ENCODE measurements at regions not wholly inside any gene's neighbourhood (a gene's known extent, or its start where the extent isn't known, plus 50 kb on each side); places are given as distances from the start of the nearest gene placed in this dataset.

DNA sequence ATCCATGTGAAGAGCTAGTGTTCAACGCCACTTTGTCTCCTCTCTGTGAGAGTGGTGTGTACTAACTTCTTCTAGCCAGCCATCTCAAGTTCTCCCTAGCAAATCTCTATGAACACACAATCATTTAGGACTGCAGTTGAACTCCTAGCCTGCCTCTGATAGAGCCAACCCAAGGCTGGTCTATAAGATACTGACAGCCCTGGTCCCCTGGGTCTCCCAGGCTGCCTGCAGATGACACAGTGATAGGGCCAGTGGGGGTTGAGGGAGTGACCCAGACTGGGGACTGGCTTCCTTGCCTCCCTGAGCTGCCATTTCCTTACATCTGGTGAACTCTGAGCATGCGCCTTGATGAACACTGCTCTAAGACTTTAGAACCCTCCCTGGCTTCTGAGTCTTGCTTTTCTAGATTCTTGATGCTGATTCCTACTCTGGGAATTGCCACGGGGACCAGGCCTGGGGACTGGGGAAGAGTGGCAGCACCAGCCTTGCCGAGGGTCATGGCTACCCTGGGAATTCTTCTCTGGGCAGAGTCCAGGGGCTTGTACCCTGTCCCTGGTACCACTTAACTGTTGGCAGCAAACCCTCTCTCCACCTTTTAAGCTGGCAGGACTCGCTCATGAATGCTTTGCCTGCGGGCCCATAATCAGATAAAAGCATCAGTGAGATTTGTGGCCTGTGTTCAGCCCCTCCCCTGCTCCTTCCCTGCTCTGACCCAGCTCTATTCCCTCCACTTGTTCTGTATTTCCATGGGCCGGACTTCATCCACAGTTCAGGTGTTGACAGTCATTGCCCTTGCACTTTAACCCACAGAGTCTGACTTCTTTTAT, 130.8 kb upstream of the CHD6 start:
- H3K27ac ChIP-seq (replicated peaks): no peak overlapping the region
- no peaks in the 10 kb centered on the region for H3K36me3 ChIP-seq
- DNase-seq: no peak
- no peak overlapping the region for H3K4me3 ChIP-seq
- TF ChIP-seq, protein P1, sequence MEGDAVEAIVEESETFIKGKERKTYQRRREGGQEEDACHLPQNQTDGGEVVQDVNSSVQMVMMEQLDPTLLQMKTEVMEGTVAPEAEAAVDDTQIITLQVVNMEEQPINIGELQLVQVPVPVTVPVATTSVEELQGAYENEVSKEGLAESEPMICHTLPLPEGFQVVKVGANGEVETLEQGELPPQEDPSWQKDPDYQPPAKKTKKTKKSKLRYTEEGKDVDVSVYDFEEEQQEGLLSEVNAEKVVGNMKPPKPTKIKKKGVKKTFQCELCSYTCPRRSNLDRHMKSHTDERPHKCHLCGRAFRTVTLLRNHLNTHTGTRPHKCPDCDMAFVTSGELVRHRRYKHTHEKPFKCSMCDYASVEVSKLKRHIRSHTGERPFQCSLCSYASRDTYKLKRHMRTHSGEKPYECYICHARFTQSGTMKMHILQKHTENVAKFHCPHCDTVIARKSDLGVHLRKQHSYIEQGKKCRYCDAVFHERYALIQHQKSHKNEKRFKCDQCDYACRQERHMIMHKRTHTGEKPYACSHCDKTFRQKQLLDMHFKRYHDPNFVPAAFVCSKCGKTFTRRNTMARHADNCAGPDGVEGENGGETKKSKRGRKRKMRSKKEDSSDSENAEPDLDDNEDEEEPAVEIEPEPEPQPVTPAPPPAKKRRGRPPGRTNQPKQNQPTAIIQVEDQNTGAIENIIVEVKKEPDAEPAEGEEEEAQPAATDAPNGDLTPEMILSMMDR (IDR thresholded peaks at IDR 0.05; ENCODE audit: borderline replicate concordance): no peak
- peaks cover 42% of the 10 kb centered on the region for H3K27me3 ChIP-seq (ENCODE audit: low read depth)
- H3K4me1 ChIP-seq: no peaks in the 10 kb centered on the region
- peaks cover 18% of the 10 kb centered on the region for H3K9me3 ChIP-seq (replicated peaks)
- intact Hi-C loops (cut with micrococcal nuclease): no loop called here

DNA sequence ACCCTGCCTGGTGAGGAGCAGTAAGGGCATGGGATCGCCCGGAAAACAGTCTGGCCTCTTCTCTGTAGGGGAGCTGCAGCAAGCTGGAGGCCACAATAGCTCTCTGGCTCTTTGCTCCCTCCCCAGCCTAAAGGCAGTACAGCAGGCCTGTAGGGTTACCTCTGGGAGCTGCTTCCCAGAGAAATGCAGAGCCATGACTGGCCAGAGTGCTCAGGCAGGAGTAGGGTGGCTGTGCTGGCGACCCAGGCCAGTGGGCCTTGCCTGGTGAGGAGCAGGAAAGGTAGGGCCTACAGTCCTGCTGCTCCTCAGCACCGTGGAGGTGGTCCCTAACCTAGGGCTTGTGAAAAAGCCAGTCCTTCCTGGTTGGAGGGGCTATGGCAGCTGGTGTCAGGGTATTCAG, 129.9 kb upstream of the CHD6 start:
- TF ChIP-seq, protein P1 (IDR thresholded peaks at IDR 0.05; ENCODE audit: borderline replicate concordance): no peak
- H3K36me3 ChIP-seq: no peaks in the 10 kb centered on the region
- DNase-seq: no peak
- H3K9me3 ChIP-seq (replicated peaks): peaks cover 18% of the 10 kb centered on the region
- H3K4me3 ChIP-seq: no peak overlapping the region
- no peaks in the 10 kb centered on the region for H3K4me1 ChIP-seq
- intact Hi-C loops (cut with micrococcal nuclease): no loop called here
- H3K27me3 ChIP-seq (ENCODE audit: low read depth): peaks cover 42% of the 10 kb centered on the region
- no peak overlapping the region for H3K27ac ChIP-seq (replicated peaks)

GRCh38 chr20:41747226-41747625, 129.0 kb upstream of the CHD6 start:
- H3K27ac ChIP-seq (replicated peaks): no peak overlapping the region
- no peak overlapping the region for H3K4me3 ChIP-seq
- H3K27me3 ChIP-seq (ENCODE audit: low read depth): peaks cover 42% of the 10 kb centered on the region
- H3K36me3 ChIP-seq: no peaks in the 10 kb centered on the region
- intact Hi-C loops (cut with micrococcal nuclease): no loop called here
- TF ChIP-seq, protein P1 (IDR thresholded peaks at IDR 0.05; ENCODE audit: borderline replicate concordance): no peak
- no peak for DNase-seq
- H3K9me3 ChIP-seq (replicated peaks): peaks cover 18% of the 10 kb centered on the region
- no peaks in the 10 kb centered on the region for H3K4me1 ChIP-seq

GRCh38 chr20:41746635-41747034, 128.5 kb upstream of the CHD6 start:
- TF ChIP-seq, protein P1 (IDR thresholded peaks at IDR 0.05; ENCODE audit: borderline replicate concordance): no peak
- no peak for DNase-seq
- Histone ChIP-seq H3K36me3 (no peaks in the 10 kb centered on the region), H3K4me1 (no peaks in the 10 kb centered on the region), H3K9me3 (replicated peaks) (peaks cover 18% of the 10 kb centered on the region), H3K4me3 (no peak overlapping the region), H3K27me3 (ENCODE audit: low read depth) (peaks cover 42% of the 10 kb centered on the region), H3K27ac (replicated peaks) (no peak overlapping the region)
- intact Hi-C loops (cut with micrococcal nuclease): no loop called here

DNA sequence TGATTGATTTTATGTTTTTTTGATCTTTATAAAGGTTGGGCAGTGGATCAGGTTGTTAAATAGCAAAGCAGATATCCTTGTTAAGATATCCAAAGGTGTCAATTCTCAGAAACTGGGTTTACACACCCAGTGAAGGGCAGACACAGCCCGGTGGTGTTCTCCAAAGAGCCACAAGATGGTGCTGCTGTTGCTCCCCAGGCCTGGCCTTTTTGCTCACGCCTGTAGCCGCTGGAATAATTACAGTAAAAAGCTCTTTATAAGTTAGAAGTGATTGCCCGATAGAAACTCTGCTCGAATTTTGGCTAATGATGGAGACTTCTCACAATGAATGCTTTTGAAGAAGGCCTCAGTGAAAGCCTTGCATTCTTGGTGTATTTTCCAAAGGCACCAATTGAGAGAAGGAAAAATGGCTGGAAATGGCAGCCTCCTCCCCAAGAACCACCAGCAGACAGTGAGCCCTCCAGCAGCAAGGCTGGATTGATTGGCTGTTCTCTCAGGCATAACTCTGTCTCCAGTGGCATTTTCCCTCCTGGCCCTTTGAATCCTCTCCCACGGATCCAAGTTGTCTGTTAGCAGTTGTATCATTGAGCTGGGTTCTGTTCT, 120.5 kb upstream of the CHD6 start:
- peaks cover 8% of the 10 kb centered on the region for H3K9me3 ChIP-seq (replicated peaks)
- intact Hi-C loops (cut with micrococcal nuclease): loop anchor here (10.0 kb wide), 1 partner anchor 1446 kb away; the partner anchor contains the start of gene PTPRT

More for the DNA sequence above, 120.5 kb upstream of the CHD6 start:
- Histone ChIP-seq H3K27ac (replicated peaks) (no peak overlapping the region), H3K4me3 (no peak overlapping the region), H3K27me3 (ENCODE audit: low read depth) (no peaks in the 10 kb centered on the region), H3K4me1 (no peaks in the 10 kb centered on the region), H3K36me3 (no peaks in the 10 kb centered on the region)
- DNase-seq: peak; percentile 41
- TF ChIP-seq, protein P1 (IDR thresholded peaks at IDR 0.05; ENCODE audit: borderline replicate concordance): peak; percentile 84
